EL (cell line): ENCODE measurements at regions not wholly inside any gene's neighbourhood (a gene's known extent, or its start where the extent isn't known, plus 50 kb on each side); places are given as distances from the start of the nearest gene placed in this dataset.

ENCODE experiments used
- DNase-seq: peaks from one replicate; pipeline ENCODE4 v3.0.0-alpha.2; 2016

DNA sequence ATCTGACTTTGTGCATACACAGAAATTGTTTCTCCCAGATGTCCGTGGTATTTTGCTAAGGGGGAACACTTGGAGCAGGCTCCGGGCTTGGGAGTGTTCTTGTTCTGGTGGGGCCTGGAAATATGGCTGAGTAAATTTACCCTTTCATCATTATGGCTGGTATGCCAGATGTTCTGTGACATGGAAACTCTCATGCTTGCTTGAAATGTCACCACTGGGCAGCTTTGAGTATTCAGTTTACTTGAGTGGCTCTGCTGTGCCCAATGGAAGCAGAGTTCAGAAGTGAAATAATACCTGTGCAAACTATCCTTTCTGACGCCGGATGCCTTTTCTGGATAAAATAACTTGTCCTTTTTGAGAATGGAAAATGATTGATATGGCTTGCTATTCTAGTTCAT, 283.6 kb upstream of the TPM1 start:
- DNase-seq, result no peak

DNA sequence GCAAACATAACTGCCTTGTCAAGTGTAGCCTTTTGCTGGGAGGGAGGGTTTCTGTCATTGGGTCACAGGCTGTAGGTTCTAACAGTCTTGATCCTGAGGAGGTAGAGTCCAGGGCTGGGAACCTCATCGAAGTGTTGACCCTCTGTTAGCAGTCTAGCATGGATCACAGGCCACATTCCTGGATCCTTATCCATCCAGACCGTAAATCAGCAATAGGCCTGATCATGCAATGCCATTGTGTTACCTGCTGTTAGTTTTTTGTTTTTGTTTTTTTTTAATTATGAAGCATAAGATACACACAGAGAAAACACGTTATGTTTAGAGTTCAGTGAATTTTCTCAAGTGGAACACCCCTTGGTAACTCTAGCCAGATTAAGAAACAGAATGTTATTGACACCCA, 282.0 kb upstream of the TPM1 start:
- no peak for DNase-seq

DNA sequence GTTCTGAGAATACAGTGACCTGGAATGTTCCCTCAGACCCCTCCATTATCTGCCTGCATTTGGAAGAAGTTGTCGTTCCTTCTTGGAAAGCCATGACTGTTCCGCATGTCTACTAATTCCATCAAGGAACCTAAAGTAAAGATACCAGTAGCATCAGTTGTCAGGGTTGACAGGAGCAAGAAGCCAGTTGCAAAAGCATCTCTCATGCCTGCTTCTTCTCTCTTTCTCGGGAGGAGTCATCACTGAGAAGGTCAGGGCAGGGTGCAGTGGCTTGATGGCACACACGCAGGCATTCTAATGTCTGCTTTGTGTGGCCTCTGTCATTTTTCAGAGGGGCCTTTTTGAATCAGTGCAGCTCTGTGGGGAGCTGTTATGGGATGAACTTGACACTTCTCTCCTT, 276.6 kb upstream of the TPM1 start:
- no peak for DNase-seq

DNA sequence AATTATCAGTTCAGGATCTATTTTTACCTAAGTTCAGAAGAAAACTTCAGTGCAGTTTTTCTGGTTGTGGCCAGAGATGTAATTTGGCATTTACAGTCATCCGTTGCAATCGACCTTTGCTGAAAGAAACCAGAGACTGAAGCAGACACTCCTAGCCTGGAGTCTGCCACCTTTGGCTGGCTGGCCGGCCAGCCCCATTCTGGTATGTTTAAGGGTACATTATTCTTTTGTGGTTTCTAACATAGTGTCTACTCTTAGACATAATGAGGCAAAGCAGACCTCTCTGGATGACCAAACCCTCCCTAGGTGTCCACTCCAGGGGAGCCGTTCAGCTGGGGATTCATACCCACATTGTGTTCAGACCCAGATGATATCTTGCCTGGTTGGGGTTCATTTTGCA, 275.9 kb upstream of the TPM1 start:
- DNase-seq, result no peak

DNA sequence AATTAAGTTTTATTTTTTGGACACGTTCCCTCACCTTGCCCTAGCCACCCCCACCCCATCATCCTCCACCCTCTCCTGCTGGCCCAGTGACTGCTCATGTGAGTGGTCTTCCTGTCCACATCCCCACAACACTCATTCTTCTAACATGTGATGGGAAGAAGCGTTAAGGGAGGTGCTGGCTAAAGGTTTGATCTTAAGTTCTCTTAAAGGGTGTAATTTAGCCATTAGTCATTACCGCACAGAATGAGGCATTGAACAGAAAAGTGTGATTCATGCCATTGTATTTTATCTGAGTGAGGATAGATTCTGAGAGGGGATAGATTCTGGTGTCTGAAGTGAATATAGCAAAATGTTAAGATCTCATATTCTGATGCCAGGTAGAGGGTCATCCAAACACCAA, 272.9 kb upstream of the TPM1 start:
- DNase-seq, result peak; percentile 94

DNA sequence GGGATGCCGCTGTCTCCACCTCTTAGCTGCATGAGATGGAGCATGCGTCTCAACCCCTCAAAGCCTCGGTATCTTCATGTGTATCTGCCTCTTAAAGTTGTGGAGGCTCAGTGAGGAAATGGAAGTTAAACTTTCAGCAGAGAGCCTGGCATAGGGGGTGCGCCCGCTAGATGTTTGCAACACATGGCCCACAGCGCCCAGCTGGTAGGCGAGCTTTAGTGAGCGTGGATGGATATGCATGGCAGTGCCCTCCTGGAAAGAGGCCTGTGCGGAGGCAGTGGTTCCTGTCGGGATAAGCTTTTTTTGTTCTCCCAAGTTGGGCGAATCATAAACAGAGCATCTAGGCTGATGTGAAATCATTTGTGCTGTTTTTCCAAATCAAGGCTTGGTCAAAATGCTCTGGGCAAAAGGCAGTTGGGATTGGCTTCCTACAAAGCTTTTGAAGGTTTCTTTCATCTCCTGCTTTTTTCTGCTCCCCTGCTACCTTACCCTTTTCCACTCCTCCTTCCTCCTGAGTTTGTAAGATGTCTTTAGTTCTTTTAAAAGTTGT, 272.4 kb upstream of the TPM1 start:
- DNase-seq, result peak; percentile 23

DNA sequence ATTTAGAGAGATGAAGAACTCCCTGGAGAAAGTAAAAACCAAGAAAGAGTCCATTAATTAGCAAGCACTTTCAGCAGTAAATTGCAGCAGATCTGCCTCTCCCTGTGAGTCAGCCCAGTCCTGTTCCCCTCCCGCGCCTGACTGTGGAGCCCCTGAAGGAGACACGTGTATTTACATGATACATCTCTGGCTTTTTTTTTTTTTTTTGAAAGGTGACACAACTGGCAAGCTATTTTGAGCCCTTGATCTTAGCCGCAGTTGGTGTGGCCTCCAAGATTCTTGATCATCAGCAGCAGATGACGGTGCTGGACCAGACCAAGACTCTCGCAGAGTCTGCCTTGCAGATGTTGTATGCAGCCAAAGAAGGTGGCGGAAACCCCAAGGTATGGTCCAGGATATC, 271.8 kb upstream of the TPM1 start:
- peak; percentile 94 for DNase-seq

DNA sequence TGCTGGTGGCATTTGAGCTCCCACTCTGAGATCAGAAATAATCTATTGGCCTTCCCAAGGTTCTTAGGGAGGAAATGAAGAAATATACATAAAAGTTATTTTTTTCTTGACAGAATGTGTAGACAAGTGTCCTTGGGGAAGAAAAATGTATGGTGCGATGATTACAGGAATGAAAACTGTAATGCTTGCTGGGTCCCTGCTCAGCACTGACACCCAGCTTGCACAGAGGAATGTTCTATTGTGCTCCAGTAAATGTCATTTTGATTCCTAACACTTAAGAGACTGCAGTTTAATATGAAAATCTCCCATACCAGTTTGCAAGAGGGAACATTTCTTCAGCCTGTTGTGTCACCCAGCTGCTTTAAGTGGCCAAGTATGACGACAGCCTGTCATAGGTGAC, 271.3 kb upstream of the TPM1 start:
- no peak for DNase-seq

DNA sequence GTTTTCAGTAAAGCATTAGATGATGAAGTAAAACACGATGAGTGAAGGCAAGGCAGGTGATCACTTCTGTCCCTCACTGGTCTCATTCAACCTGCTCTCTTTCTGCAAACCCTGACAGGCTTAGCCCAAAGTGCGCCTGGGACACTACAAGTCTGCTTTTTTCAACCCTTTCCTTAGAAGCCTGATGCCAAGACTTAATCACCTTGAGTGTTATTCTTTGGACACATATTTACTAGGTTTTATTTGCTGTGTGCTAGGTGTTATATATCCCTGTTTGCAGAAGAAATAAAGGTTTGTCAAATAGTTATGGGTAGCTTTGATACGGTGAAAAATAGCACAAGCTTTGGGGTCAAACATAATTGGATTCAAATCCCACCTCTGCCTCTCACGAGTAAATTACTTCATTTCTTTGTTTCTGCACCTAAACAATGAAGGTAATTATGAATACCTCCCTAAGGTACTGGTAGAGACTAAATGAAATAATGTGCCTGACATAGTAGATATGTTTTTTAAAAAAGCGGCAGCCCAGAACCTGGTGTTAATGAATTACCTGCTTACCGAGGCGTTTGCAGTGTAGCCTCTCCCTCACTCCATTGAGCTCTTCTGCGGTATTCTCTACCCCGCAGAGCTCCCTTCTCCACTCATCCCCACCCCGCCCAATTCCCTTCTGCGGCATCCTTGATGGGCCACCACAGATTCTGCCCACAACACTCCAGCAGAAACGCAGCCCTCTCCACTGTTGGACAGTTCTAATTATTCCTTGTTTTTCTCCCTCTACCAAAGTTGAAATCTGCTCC, 269.0 kb upstream of the TPM1 start:
- DNase-seq, result no peak

DNA sequence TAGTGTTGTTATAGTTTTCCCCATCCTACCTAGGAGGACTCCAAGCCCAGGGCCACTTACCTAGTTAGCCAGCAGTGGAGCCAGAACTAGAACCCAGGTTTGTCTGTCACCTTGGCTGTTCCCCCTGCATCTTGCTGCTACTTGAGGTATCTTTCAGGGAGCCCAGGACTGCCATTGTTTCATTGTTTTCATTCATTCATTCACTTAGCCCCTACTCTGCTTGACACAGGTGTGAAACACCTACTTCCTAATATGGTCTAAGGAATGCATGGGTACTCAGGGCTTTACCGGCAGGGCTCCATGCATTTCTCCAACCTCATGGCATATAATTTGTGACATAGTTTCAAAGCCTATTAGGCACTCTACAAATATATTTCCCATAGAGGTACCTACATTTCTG, 266.6 kb upstream of the TPM1 start:
- no peak for DNase-seq

DNA sequence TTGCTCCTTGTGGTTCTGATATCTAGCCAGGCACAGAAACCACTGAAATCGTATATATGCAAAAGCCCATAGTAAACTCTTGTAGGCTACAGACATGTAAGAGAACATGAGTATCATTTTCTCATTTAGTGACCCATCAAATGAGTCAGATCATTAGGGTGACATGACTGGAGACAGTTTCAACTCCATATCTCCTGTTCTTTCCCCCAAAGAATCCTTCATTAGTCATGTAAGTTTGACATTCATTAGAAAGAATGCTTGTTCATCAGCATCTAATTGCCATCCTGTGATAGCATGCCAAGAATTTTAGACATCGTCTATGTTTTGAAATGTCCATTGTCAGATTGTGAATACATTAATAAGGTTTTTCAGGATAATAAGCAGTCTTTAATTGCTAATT, 264.9 kb upstream of the TPM1 start:
- peak; percentile 67 for DNase-seq

DNA sequence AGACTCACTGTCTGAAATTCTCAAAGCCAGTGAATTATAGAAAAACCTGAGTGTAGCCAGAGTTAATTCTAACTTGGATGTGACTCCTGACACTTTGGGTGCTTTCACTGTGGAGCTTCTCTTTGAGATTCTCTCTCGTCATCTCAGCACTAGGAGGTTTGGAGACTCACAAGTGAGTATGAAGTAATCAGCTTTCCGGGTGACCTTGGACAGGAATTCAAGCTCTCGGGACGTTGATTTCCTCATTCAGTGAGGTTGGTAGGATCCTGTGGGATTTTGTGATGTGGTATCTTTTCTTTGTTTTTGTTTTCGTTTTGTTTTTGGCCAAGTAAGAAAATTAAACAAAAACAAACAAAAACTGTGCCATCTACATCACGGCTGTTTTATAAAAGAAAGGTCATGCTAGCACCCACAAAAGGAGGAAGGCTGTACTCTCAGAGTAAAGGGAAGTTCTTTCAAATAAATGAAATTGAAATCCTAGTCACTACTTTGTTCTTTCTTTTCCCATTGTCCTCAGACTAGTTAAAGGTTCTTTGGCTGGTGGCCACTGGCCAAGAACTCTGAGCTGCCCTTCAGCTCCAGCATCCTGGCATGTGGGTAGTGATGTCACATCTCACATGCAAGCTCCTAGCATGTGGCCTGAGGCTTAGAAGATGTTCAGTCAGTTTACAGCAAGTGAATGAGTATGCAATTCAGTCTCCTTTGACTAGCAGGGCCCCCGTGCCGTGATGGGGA, 263.3 kb upstream of the TPM1 start:
- DNase-seq, result peak; percentile 88

DNA sequence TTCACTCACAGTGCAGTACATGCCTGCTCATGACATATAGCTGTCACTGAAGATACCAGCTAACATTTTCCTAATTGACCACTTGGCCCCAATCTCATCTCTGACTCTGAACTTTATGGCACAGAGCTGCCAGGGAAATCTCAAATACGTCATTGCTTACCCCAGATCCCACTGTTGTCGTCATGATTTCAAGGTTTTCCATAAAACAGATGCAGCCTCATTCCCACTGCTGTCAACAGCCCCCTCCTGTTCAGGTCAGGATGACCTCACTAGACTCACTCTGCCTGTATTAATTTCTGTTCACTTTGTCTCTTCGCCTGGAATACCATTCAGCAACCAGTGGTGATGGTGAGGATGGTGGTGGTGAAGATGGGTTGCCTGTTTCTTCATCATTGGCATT, 262.6 kb upstream of the TPM1 start:
- no peak for DNase-seq

DNA sequence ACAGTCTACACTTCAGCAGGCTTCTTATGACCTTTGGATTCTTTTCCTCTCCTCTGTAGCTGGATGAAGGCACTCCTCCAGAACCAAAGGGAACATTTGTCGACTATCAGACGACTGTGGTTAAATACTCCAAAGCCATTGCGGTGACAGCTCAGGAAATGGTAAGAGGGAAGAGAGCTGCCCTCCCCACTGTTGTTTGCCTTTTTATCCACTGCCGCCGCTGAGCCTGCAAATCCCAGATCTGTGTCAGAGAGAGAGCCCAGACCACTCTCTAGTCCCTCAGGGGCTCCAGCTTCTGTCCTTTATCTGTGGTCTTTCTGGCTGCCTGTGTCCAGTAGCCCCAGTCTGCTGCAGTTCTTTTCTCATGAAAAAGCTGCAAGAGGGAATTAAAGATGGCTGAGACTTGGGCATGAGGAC, 261.5 kb upstream of the TPM1 start:
- no peak for DNase-seq

DNA sequence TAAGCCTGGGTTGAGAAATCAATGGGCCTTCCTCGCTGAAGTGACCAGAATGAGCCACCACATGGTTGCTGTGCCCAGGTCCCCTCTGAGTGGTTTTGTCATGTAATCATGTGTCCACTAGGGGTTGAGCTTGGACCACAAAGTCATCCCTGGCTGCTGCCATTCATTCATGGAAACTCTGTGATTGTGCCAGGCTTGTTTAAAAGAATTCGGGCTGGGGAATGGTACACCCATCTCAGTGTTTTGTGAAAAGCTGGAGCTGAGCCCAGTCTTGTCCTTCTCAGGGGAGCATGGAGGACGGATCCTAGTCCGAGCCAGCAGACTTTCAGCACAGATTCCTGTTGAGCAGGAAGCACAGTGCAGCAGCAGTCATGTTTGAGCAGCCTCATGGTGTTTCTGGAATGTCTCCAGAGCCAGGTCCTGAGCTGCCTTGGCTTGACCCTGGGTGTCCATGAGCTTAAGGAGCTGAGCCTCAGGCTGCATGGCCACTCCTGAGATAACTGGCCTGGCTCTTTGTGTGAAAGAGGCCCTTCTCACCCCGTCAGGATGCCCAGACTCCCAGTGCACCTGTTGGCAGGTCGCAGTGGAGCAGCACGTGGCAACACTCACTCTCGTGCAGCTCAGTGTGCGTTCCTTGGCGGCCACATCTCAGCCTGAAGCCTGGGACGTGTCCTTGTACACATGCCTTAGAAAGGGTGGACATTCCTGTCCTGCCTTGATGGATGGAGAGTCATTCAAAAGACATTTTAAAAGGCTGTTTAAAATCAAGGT, 260.3 kb upstream of the TPM1 start:
- peak; percentile 84 for DNase-seq

DNA sequence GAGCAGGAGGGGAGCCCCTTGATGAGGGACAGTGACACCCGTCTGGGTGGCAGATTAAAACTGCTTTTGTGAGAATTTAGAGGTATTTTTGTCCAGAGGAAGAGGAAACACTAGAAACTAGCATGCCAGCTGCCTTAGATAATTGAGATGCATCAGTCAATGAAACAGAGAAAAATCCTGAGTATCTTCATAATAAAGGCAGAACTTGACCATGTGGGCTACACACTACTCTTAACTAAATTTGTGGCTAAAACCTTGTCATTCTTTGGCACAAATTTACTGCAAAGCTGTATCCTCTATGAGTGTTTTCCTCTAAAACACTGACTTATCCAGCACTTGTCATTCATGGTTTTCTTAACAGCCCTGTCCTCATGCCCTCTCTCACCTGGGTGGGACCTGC, 259.7 kb upstream of the TPM1 start:
- DNase-seq, result peak; percentile 11

DNA sequence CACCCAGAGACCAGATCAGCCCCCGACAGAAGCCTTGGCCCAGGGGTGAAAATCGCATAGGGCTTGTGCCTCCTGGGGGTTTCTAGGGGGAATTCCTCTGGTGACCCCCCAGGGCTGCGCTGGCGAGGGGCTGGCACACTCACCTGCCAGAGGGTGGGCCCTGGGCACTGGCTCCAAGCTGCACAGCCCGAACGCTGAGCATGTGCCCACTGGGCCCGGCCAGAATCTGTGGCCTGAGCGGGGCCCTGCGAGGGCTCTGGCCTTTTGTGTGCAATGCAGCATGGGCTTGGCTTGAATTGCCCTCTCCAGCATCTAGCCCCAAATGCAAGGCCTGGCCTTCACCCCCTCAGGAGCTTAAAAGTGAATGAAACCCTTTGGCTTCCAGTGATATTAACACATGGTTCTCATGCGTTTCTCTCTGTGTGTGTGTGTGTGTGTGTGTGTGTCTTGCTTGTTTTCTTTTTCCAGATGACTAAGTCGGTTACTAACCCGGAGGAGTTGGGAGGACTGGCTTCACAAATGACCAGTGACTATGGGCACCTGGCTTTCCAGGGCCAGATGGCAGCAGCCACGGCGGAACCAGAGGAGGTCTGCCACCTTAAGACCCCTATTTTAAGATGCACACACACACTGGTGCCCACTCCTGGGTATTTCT, 259.1 kb upstream of the TPM1 start:
- DNase-seq, result peak; percentile 85

DNA sequence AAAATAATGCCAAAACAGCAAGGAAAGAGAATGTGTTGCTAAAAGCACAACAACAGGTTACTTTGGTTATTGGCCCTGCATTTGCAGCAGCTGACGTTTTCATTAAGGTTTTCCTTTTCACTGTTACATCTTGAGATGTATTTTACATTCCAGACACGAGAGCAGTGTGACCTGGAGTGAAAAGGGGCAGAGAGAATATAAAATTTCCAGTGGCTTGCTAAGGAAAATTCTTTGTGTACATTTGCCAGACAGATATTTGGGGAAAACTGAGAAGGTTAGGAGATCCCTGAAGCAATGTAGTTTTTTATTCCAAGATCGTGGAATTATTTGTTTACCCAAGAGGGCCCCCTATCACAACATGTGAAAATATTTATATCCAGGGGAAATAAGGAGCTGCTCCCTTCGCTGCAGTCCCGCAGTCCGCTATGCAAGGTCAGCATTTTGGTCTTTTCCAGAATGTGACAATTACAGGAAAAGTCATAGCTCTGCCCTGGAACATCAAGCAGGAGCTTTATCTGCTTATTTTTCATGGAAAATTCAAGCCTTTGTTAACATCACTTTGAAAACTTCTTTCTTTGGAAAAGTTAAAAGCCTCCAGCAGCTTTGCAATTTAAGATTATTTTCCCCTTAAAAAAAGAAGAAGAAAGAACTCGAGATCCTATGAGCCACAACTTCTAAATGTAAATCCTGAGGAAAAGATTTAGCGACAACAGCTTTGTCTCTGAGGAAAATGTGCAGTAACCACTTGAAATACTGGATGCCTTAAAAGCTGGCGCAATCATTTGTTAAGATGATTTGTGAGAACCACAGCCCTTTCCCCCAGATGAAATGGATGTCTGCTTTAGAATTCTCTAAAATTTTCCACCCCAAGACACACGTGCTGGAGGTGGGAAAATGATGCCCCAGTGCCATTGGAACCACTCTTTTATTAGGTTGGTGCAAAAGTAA, 256.4 kb upstream of the TPM1 start:
- no peak for DNase-seq

DNA sequence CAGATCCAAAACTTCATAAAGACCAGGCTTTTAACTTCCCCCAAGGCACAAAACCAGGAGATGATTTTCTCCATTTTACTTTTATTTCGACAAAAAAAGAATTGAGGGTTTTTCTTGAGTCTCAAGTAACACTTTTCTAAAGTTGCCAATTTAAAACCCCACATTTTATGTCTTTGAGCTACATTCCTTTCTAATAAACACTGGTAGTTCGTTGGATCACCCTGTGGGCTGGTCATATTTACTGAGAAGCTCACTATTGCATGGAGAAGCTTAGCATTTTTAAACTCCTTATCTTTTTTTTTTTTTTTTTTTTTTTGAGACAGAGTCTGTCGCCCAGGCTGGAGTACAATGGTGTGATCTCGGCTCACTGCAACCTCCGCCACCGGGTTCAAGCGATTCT, 255.1 kb upstream of the TPM1 start:
- DNase-seq, result no peak

DNA sequence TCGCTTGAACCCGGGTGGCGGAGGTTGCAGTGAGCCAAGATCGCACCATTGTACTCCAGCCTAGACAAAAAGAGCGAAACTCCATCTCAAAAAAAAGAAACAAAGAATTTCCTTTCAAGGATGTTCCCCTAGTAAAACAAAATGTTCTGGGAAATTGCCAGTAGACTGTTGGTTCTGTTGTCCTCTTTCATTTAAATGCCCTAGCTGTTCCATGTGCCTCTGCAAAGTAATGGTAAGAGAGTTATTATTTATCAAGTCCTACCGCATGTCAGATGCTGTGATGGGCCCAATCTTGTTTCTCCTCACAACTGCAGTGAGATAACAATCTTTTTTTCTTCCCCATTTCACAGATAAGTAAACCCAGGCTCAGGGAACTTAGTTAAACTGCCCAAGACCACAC, 254.3 kb upstream of the TPM1 start:
- DNase-seq, result no peak

DNA sequence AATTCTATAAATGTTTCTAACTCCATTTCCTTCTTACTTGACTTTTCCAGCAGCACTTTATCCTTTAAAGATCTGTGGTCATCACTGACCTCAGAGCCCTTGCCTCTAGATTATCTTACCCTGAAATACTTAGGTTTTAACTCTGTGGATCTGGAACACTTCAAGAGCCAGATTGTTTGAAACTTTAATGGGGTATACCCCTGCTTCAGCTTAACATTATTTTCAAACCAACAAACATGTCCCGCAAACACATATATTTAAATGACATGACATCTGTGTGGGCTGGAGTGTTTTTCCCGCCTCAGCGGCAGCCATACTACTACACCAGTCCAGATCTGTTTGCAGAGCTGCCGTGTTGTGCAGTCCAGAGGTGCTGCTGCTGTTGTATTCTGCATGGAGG, 252.0 kb upstream of the TPM1 start:
- no peak for DNase-seq

DNA sequence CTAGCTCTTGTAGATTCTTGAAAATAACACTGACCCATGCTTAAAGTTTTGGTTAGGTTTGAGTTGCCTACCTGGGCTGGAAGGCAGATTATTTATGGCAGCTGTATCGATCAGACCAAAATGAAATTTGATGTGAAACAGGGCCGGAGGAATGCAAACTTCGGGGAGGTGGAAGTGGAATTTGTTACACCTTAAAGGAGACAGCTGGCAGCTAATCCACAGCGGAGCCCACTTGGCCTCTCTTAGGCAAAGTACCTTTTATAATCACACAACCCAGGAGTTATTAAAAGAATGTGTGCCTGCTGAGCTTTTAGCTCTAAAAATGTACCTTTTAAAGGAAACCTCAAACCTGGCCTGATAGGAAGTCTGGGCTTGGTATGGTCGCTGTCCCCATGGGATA, 250.9 kb upstream of the TPM1 start:
- no peak for DNase-seq
